ENCODE measurements at regions not wholly inside any gene's neighbourhood (a gene's known extent, or its start where the extent isn't known, plus 50 kb on each side); places are given as distances from the start of the nearest gene placed in this dataset.

DNA sequence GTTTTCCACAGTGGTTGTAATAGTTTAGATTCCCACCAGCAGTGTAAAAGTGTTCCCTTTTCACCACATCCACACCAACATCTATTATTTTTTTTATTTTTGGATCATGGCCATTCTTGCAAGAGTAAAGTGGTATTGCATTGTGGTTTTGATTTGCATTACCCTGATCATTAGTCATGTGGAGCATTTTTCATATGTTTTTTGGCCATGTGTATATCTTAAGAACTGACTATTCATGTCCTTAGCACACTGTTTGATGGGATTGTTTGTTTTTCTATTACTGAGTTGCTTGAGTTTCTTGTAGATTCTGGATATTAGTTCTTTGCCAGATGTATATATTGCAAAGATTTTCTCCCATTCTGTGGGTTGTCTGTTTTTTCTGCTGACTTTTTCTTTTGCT lies 820.1 kb downstream of the TENT5A start:
- Mint-ChIP-seq H3K4me3 (no peak overlapping the region), H3K36me3 (ENCODE audit: low read depth) (no peaks in the 10 kb centered on the region), H3K9me3 (no peaks in the 10 kb centered on the region), H3K27ac (no peak overlapping the region), H3K4me1 (ENCODE audit: low read depth) (peaks cover 15% of the 10 kb centered on the region; the same call in 1 of the 2 replicates), H3K27me3 (ENCODE audit: insufficient read depth) (no peaks in the 10 kb centered on the region)
- DNase-seq, result peak; percentile 36
- TF ChIP-seq, protein P1, sequence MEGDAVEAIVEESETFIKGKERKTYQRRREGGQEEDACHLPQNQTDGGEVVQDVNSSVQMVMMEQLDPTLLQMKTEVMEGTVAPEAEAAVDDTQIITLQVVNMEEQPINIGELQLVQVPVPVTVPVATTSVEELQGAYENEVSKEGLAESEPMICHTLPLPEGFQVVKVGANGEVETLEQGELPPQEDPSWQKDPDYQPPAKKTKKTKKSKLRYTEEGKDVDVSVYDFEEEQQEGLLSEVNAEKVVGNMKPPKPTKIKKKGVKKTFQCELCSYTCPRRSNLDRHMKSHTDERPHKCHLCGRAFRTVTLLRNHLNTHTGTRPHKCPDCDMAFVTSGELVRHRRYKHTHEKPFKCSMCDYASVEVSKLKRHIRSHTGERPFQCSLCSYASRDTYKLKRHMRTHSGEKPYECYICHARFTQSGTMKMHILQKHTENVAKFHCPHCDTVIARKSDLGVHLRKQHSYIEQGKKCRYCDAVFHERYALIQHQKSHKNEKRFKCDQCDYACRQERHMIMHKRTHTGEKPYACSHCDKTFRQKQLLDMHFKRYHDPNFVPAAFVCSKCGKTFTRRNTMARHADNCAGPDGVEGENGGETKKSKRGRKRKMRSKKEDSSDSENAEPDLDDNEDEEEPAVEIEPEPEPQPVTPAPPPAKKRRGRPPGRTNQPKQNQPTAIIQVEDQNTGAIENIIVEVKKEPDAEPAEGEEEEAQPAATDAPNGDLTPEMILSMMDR (IDR thresholded peaks at IDR 0.05), result no peak

DNA sequence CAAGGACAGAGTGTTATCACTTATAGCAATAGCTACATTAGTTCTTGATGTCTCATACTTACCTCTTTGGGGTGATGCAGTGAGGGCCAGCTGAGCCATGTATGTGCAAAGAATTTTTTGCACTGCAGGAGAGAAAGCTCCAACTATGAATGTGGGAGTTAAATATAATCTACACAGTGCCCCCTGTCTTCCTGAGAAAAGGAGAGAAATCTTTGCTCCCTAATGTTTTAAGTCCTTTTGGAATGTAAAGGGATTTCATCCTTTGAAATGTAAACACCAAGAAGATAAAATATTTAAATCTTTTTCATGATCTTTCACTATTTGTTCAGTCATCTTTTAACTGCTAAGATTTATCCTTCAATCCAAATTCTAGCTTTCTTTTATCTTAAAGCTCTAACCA lies 822.1 kb downstream of the TENT5A start:
- TF ChIP-seq, protein P1 (IDR thresholded peaks at IDR 0.05), result peak; percentile 59; the same call in 1 of the 2 replicates
- H3K27me3 Mint-ChIP-seq (ENCODE audit: insufficient read depth), result no peaks in the 10 kb centered on the region
- H3K4me1 Mint-ChIP-seq (ENCODE audit: low read depth), result peaks cover 15% of the 10 kb centered on the region; the same call in 1 of the 2 replicates
- H3K27ac Mint-ChIP-seq, result no peak overlapping the region
- no peak for DNase-seq
- H3K4me3 Mint-ChIP-seq, result no peak overlapping the region
- H3K36me3 Mint-ChIP-seq (ENCODE audit: low read depth), result no peaks in the 10 kb centered on the region
- no peaks in the 10 kb centered on the region; the same call in 1 of the 2 replicates for H3K9me3 Mint-ChIP-seq

DNA sequence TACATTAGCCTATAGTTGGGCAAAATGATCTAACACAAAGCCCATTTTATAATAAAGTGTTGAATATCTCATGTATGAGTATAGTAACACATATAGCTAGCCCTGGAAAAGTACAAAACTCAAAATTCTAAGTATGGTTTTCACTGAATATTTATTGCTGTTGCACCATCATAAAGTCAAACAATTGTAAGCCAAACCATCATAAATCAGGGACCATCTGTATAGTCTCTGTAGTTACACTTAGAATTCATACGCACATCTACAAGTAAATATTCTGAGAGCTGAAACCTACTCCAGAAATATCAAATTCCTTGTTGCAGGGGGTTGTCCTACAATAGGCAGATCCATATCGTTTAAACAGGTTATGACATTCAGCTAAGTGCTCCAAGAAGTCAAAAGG lies 817.3 kb downstream of the BCKDHB start:
- Mint-ChIP-seq H3K4me1 (ENCODE audit: low read depth) (no peaks in the 10 kb centered on the region), H3K27ac (no peak overlapping the region), H3K9me3 (no peaks in the 10 kb centered on the region; the same call in 1 of the 2 replicates), H3K27me3 (ENCODE audit: insufficient read depth) (no peaks in the 10 kb centered on the region), H3K4me3 (no peak overlapping the region), H3K36me3 (ENCODE audit: low read depth) (no peaks in the 10 kb centered on the region)
- TF ChIP-seq, protein P1 (IDR thresholded peaks at IDR 0.05), result no peak
- DNase-seq, result no peak

DNA sequence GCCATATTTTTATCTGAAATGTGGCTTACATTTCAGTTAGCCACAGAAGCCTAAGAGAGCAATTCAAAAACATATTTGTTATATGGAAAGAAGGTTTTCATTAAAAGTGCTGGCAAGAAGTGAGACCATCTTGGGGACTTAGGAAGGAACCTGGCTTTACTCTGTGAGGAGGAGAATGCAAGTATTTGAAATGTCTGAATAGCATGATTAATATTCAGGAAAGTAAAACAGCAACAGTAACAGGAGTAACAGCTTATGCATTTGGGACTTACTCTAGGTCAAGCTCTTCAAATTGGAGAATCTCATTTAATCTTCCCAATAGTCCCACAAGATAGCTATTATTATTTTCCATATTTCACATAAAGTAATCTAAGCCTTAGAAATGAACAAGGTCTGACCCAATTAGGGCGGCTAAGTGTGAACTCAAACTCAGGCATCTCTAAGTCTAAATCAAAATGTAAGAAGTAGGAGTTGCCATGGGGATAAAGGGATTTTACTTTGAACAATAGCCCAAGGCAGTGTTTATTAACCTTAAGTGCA lies 816.5 kb downstream of the BCKDHB start:
- DNase-seq, result no peak
- no peaks in the 10 kb centered on the region for H3K4me1 Mint-ChIP-seq (ENCODE audit: low read depth)
- H3K9me3 Mint-ChIP-seq, result no peaks in the 10 kb centered on the region; the same call in 1 of the 2 replicates
- no peaks in the 10 kb centered on the region for H3K36me3 Mint-ChIP-seq (ENCODE audit: low read depth)
- TF ChIP-seq, protein P1 (IDR thresholded peaks at IDR 0.05), result no peak
- H3K27me3 Mint-ChIP-seq (ENCODE audit: insufficient read depth), result no peaks in the 10 kb centered on the region
- no peak overlapping the region for H3K4me3 Mint-ChIP-seq
- no peak overlapping the region for H3K27ac Mint-ChIP-seq

DNA sequence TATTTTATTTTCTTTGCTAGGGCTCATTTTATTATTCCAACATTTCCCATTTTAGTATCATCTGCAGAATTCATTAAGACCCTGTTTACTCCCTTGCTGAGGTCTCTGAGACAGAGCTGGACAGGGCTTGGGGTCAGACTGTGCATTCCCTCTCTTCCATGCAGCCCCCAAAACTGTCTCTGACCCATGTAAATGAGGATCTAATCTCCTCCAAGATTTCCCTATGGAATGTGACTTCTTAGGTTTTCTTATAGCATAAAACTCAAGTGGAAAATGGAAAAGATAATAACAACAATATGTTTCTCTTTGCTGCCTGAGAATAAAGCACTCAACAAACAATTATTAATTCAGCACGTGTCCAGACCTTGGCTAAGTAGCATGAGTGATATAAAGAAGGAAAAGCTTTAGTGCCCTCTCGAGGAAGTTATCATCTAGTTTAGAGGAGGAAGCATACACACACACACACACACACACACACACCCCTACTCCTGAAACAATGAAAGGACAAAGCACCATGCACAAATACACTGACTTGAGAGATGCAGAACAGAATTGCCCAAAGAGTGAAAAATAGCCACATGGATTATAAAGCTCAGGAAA lies 815.5 kb downstream of the BCKDHB start:
- Mint-ChIP-seq H3K4me3 (no peak overlapping the region), H3K9me3 (no peaks in the 10 kb centered on the region; the same call in 1 of the 2 replicates), H3K4me1 (ENCODE audit: low read depth) (no peaks in the 10 kb centered on the region), H3K27ac (no peak overlapping the region), H3K36me3 (ENCODE audit: low read depth) (no peaks in the 10 kb centered on the region), H3K27me3 (ENCODE audit: insufficient read depth) (no peaks in the 10 kb centered on the region)
- TF ChIP-seq, protein P1 (IDR thresholded peaks at IDR 0.05), result no peak
- DNase-seq, result peak; percentile 29
